Suprapubic skin (tissue), 4 donors: ENCODE measurements at regions not wholly inside any gene's neighbourhood (a gene's known extent, or its start where the extent isn't known, plus 50 kb on each side); places are given as distances from the start of the nearest gene placed in this dataset.

Source experiments
- DNase-seq, 2 donors: peaks; one replicate each; pipeline ENCODE4 v3.0.0-alpha.2; 2019; ENCODE audit warnings: low spot score in 2 of 2
- H3K27ac ChIP-seq: fragments of 200-600 bp; sonication (generic); one replicate; pipeline ENCODE4 v1.5.1; 2019
- H3K27me3 ChIP-seq: fragments of 200-600 bp; sonication (generic); one replicate; pipeline ENCODE4 v1.5.1; 2019
- H3K36me3 ChIP-seq: fragments of 200-600 bp; sonication (generic); one replicate; pipeline ENCODE4 v1.5.1; 2019
- H3K4me1 ChIP-seq: fragments of 200-600 bp; sonication (generic); one replicate; pipeline ENCODE4 v1.5.1; 2019
- H3K4me3 ChIP-seq: fragments of 200-600 bp; sonication (generic); one replicate; pipeline ENCODE4 v1.5.1; 2019; ENCODE audit warnings: mild to moderate bottlenecking
- H3K9me3 ChIP-seq: fragments of 200-600 bp; sonication (generic); one replicate; pipeline ENCODE4 v1.5.1; 2019
- EP300 ChIP-seq: sonication (generic); formaldehyde crosslinking; IDR thresholded peaks from one replicate; pipeline ENCODE4 v1.6.1; 2017; ENCODE audit warnings: antibody characterized with exemption
- POLR2A ChIP-seq, 2 donors: fragments of 450-650 bp; IDR thresholded peaks; one replicate each; pipeline ENCODE4 v1.6.1; 2017; ENCODE audit warnings: antibody characterized with exemption in 2 of 2, mild to moderate bottlenecking in 2 of 2, moderate library complexity in 2 of 2
- POLR2AphosphoS5 ChIP-seq, 3 donors: sonication (generic); formaldehyde crosslinking; IDR thresholded peaks; one replicate each; pipeline ENCODE4 v1.6.1; 2017; ENCODE audit warnings: antibody characterized with exemption in 3 of 3
- WGBS: methylation state at CpG from one replicate; pipeline ENCODE4 v1.1.5; 2018; 5-methylcytosine and 5-hydroxymethylcytosine counted together
- TF ChIP-seq, protein P1 (sequence below), 2 donors: fragments of 200-600 bp in 1 of 2; fragments of 450-650 bp in 1 of 2; sonication (generic) in 1 of 2; IDR thresholded peaks; one replicate each; pipeline ENCODE4 v1.5.1; 2016 to 2019; ENCODE audit warnings: antibody characterized with exemption in 2 of 2, mild to moderate bottlenecking in 1 of 2, moderate library complexity in 1 of 2

DNA sequence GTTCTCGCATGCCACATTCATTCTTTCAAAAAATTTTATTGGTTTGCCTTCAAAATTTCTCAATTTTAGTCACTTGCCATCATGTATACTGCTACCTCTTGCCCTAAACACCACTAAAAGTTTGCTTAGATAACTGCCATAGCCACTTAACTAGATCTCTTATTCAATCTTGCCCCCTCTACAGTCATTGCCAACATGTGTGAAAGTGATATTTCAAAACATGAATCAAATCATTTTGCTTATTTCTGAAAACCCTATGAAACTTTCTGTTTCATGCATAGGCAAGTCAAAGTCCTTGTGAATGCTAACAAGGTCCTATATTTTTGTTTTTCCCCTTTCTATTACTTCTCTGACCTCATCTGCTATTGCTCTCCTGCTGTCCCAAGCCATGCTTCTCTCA is 397.1 kb downstream of the KCNJ3 start:
- Histone ChIP-seq H3K4me3 (no peak overlapping the region), H3K4me1 (no peaks in the 10 kb centered on the region), H3K27me3 (no peaks in the 10 kb centered on the region), H3K27ac (no peak overlapping the region), H3K9me3 (no peaks in the 10 kb centered on the region), H3K36me3 (no peaks in the 10 kb centered on the region)
- no peak for DNase-seq
- WGBS = 92% methylated on average over 1 of the region's 1 CpG
- TF ChIP-seq, protein P1, sequence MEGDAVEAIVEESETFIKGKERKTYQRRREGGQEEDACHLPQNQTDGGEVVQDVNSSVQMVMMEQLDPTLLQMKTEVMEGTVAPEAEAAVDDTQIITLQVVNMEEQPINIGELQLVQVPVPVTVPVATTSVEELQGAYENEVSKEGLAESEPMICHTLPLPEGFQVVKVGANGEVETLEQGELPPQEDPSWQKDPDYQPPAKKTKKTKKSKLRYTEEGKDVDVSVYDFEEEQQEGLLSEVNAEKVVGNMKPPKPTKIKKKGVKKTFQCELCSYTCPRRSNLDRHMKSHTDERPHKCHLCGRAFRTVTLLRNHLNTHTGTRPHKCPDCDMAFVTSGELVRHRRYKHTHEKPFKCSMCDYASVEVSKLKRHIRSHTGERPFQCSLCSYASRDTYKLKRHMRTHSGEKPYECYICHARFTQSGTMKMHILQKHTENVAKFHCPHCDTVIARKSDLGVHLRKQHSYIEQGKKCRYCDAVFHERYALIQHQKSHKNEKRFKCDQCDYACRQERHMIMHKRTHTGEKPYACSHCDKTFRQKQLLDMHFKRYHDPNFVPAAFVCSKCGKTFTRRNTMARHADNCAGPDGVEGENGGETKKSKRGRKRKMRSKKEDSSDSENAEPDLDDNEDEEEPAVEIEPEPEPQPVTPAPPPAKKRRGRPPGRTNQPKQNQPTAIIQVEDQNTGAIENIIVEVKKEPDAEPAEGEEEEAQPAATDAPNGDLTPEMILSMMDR (IDR thresholded peaks at IDR 0.05) = no peak
- TF ChIP-seq EP300 (no peak), POLR2A (IDR thresholded peaks at IDR 0.05) (no peak), POLR2AphosphoS5 (IDR thresholded peaks at IDR 0.05) (no peak)

DNA sequence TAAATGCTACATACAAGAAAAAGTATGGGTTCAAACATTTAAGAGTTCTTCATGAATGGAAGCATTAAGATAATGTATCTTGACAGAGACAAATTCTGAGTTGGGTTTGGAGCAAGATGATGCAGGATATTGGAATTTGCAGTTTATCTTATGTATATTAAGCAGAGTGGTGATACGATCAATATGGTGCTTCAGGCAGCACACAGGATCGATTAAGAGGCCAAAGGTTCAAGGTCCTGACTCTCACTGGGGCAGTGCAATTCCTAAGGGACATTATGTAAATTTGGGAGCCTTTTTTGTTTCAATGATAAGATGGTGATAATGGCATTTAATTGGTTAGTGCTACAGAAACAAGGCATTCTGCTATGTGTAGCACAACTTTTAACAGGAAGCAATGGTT is 381.9 kb downstream of the KCNJ3 start:
- no peak for DNase-seq
- WGBS = 54% methylated on average over 2 of the region's 2 CpGs

DNA sequence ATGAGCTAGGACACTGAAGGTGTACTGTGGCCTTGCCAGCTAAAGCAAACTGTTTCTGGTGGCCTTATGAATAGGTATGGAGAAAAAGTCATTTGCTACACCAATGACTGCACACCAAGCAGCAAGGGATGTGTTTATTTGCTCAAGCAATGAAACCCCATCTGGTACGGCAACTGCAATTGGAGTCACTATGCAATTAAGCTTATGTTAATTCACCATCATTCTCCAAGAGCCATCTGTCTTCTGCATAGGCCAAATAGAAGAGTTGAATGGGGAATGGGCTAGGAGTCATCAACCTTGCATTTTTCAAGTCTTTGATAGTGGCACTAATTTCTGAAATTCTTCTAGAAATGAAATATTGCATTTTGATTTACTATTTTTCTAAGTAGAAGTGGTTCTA is 372.0 kb downstream of the KCNJ3 start:
- no peak for DNase-seq
- WGBS = 74% methylated on average over 1 of the region's 1 CpG
- no peaks in the 10 kb centered on the region for H3K4me1 ChIP-seq
- H3K27ac ChIP-seq = no peak overlapping the region
- H3K4me3 ChIP-seq = no peak overlapping the region
- TF ChIP-seq POLR2AphosphoS5 (IDR thresholded peaks at IDR 0.05) = no peak
- H3K27me3 ChIP-seq = no peaks in the 10 kb centered on the region
- H3K9me3 ChIP-seq = no peaks in the 10 kb centered on the region
- no peaks in the 10 kb centered on the region for H3K36me3 ChIP-seq

More for the DNA sequence above, 381.9 kb downstream of the KCNJ3 start:
- H3K4me1 ChIP-seq = no peaks in the 10 kb centered on the region
- H3K27me3 ChIP-seq = no peaks in the 10 kb centered on the region
- H3K36me3 ChIP-seq = no peaks in the 10 kb centered on the region
- no peak for TF ChIP-seq EP300
- no peak overlapping the region for H3K4me3 ChIP-seq
- no peak overlapping the region for H3K27ac ChIP-seq
- H3K9me3 ChIP-seq = no peaks in the 10 kb centered on the region

DNA sequence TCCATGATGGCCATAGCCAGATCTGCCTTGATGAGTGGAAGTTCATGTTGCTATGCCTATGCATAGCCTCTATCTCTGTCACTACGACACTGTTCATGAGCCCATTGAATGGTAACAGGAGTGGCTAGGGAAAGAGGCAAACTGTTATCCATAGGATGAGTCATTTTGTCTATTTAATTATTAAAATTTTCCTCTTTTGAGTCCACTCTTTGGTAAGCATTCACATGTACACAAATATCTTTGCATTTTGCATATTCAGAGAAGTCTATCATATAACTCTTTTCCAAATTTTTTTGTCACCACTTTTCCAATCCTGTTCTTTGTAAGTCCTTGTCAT is 364.4 kb downstream of the KCNJ3 start:
- no peak overlapping the region for H3K27ac ChIP-seq
- TF ChIP-seq POLR2A (IDR thresholded peaks at IDR 0.05) (no peak), POLR2AphosphoS5 (IDR thresholded peaks at IDR 0.05) (no peak), EP300 (no peak)
- TF ChIP-seq, protein P1 (IDR thresholded peaks at IDR 0.05) = no peak
- H3K27me3 ChIP-seq = no peaks in the 10 kb centered on the region
- DNase-seq = no peak
- H3K4me1 ChIP-seq = no peaks in the 10 kb centered on the region
- WGBS = 88% methylated on average over 1 of the region's 1 CpG
- H3K36me3 ChIP-seq = no peaks in the 10 kb centered on the region
- H3K9me3 ChIP-seq = no peaks in the 10 kb centered on the region
- no peak overlapping the region for H3K4me3 ChIP-seq

DNA sequence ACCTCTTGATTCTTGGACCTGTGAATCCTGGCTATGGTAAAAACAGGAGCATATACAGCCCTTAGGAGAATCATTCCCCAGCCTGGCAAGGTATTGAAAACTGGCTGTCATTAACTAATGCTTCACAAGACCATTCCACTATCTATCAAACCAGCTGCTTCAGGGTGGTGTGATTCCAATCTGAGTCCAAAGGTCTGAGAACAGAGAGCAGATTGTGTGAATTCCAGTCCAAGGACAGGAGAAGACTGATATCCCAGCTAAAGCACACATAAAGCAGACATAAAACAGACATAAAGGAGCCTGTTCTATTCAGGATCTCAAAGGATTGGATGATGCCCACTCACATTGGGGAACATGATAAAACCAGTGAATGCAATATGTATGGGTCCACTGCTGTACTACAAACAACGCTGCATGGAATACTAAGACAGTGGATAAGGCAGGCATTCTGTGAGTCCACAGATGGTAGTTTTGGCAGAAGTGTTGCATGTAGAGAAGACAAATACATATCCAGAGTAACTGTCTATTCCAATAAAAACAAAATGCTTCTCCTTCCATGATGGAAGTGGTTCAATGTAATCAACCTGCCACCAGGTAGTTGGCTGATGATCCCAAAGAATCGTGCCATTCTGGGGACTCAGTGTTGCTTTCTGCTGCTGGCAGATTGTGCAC is 363.9 kb downstream of the KCNJ3 start:
- H3K4me1 ChIP-seq = no peaks in the 10 kb centered on the region
- no peaks in the 10 kb centered on the region for H3K27me3 ChIP-seq
- WGBS = 92% methylated on average over 2 of the region's 2 CpGs
- no peaks in the 10 kb centered on the region for H3K36me3 ChIP-seq
- DNase-seq = no peak
- H3K4me3 ChIP-seq = no peak overlapping the region
- TF ChIP-seq POLR2A (IDR thresholded peaks at IDR 0.05) (no peak), EP300 (no peak), POLR2AphosphoS5 (IDR thresholded peaks at IDR 0.05) (no peak)
- TF ChIP-seq, protein P1 (IDR thresholded peaks at IDR 0.05) = no peak
- H3K9me3 ChIP-seq = no peaks in the 10 kb centered on the region
- no peak overlapping the region for H3K27ac ChIP-seq

DNA sequence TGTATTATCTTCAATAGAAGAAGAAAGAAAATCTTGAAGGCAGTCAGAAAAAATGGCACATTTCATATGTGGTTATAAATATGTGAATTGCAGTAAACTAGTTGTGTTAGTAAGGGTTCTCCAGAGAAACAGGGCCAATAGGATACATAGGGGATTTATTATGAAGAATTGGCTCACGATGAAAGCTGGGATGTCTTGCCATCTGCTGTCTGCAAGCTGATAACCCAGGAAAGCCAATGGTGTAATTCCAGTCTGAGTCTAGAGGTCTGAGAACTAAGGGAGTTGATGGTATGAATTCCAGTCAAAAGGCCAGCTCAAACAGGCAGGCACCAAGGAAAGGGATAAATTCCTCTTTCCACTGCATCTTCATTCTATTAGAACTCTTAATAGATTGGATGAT is 362.4 kb downstream of the KCNJ3 start:
- H3K36me3 ChIP-seq = no peaks in the 10 kb centered on the region
- TF ChIP-seq POLR2A (IDR thresholded peaks at IDR 0.05) (no peak), POLR2AphosphoS5 (IDR thresholded peaks at IDR 0.05) (no peak), EP300 (no peak)
- TF ChIP-seq, protein P1 (IDR thresholded peaks at IDR 0.05) = no peak
- no peak overlapping the region for H3K27ac ChIP-seq
- H3K9me3 ChIP-seq = no peaks in the 10 kb centered on the region
- 67% methylated on average over 1 of the region's 1 CpG for WGBS
- no peaks in the 10 kb centered on the region for H3K27me3 ChIP-seq
- DNase-seq = no peak
- H3K4me1 ChIP-seq = no peaks in the 10 kb centered on the region
- H3K4me3 ChIP-seq = no peak overlapping the region
